Breast epithelium (tissue), 4 donors: ENCODE measurements at regions not wholly inside any gene's neighbourhood (a gene's known extent, or its start where the extent isn't known, plus 50 kb on each side); places are given as distances from the start of the nearest gene placed in this dataset.

Experiments used
- DNase-seq, 2 donors: peaks; one replicate each; pipeline ENCODE4 v3.0.0-alpha.2; 2019; ENCODE audit warnings: low spot score in 2 of 2
- H3K27ac ChIP-seq, 2 donors: fragments of 200-600 bp; sonication (generic) in 1 of 2; one replicate each; pipeline ENCODE4 v1.5.1; 2016 to 2019; ENCODE audit warnings: mild to moderate bottlenecking in 1 of 2
- H3K27me3 ChIP-seq, 2 donors: fragments of 200-600 bp; sonication (generic) in 1 of 2; one replicate each; pipeline versions ENCODE4 v1.5.1 to v1.6.0; 2017 to 2019; ENCODE audit warnings: control low read depth in 1 of 2, mild to moderate bottlenecking in 1 of 2
- H3K36me3 ChIP-seq: fragments of 200-600 bp; one replicate; pipeline ENCODE4 v1.5.1; 2019
- H3K4me1 ChIP-seq, 2 donors: fragments of 200-600 bp; sonication (generic); one replicate each; pipeline ENCODE4 v1.5.1; 2016 to 2019; ENCODE audit warnings: control low read depth in 1 of 2
- H3K4me3 ChIP-seq, 3 donors: fragments of 200-600 bp; sonication (generic); 1 replicate in 2 of 3; 2 replicates in 1 of 3; pipeline ENCODE4 v1.5.1; 2016 to 2019; ENCODE audit warnings: mild to moderate bottlenecking in 3 of 3, moderate library complexity in 2 of 3
- H3K9me3 ChIP-seq, 2 donors: fragments of 200-600 bp; sonication (generic) in 1 of 2; one replicate each; pipeline ENCODE4 v1.5.1; 2016 to 2019; ENCODE audit warnings: control low read depth in 1 of 2
- POLR2A ChIP-seq: fragments of 450-650 bp; IDR thresholded peaks from one replicate; pipeline ENCODE4 v1.6.1; 2016; ENCODE audit warnings: antibody characterized with exemption, mild to moderate bottlenecking, moderate library complexity
- POLR2AphosphoS5 ChIP-seq, 3 donors: sonication (generic); formaldehyde crosslinking; IDR thresholded peaks; one replicate each; pipeline ENCODE4 v1.6.1; 2017; ENCODE audit warnings: antibody characterized with exemption in 3 of 3
- intact Hi-C: fragments of 100-400 bp; cut with DNase I; formaldehyde crosslinking; loops from one replicate; pipeline ENCODE4 v1.15.1; 2023; ENCODE audit warnings: low total_unique reads
- TF ChIP-seq, protein P1 (sequence below), 3 donors: fragments of 450-650 bp; IDR thresholded peaks; one replicate each; pipeline ENCODE4 v1.5.1; 2016 to 2017; ENCODE audit warnings: antibody characterized with exemption in 3 of 3, mild to moderate bottlenecking in 3 of 3, moderate library complexity in 3 of 3

DNA sequence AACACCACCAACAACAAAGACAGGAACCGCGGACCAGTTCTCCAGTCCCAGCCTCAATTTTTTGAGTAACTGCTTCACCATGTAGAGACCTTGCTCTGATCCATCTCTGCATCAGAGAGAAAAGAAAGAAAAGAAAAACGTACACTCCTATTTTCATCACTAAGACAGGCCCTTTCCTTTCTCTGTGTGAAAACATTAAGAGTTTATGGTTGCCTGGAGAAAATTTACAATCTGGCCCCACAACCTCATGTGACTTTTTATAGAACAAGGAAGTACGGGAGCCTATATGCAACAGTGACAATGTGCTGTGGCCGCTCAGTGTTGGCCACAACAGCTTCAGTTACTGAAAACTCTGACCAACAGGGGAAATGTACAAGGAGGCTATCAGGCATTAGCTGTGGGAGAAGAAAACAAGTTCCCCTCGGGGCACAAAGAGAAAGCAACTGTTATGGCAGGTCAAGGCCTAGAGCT is 272.9 kb upstream of the PTGER4 start:
- no peak for TF ChIP-seq POLR2AphosphoS5 (IDR thresholded peaks at IDR 0.05)
- peak overlapping the region; percentile 1 to 53 for H3K27ac ChIP-seq
- DNase-seq, result no peak
- no peak overlapping the region for H3K4me3 ChIP-seq
- no peaks in the 10 kb centered on the region for H3K36me3 ChIP-seq
- no peaks in the 10 kb centered on the region for H3K27me3 ChIP-seq
- no peaks in the 10 kb centered on the region for H3K9me3 ChIP-seq
- peaks cover 0 to 5% of the 10 kb centered on the region in 2 donors for H3K4me1 ChIP-seq
- intact Hi-C loops, result no loop called here

DNA sequence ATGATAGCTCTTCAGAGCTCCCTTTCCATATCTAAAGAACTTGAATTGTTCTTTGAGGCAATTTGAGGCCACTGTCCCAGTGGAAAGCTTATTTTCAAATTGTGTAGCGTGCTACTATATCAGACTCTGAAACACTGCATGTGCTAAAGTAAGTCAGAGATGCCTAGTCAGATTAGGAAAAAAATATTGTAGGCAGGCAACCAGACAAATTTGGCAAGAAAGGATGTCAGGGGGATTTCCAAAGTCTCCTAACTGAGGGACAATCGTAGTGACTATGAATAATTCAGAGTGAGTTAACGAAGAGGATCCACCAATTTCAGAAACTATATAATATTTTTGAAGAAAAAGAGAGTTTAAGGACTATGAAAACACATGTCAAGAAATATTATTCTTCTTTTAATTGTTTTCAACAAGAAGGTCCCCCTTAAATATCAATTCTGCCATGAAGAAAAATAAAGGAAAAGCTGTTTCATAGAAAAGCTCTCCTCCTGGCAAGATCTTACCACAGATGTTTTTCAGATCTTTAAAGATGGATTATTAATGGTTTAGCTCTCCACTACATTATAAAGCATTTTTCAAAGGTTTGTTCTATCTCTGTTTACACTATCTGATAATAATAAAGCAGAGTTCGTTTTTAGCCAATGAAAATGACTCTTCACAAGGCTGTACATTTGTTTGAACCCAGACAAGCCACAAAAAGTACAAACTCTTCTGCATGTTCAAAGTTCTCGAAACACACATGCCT is 273.5 kb upstream of the PTGER4 start:
- Histone ChIP-seq H3K9me3 (no peaks in the 10 kb centered on the region), H3K27ac (peak overlapping the region; percentile 4 to 53), H3K4me3 (no peak overlapping the region), H3K4me1 (peaks cover 0 to 1% of the 10 kb centered on the region in 2 donors), H3K27me3 (no peaks in the 10 kb centered on the region), H3K36me3 (no peaks in the 10 kb centered on the region)
- no peak for DNase-seq
- TF ChIP-seq POLR2AphosphoS5 (IDR thresholded peaks at IDR 0.05) (no peak), POLR2A (no peak)
- TF ChIP-seq, protein P1, sequence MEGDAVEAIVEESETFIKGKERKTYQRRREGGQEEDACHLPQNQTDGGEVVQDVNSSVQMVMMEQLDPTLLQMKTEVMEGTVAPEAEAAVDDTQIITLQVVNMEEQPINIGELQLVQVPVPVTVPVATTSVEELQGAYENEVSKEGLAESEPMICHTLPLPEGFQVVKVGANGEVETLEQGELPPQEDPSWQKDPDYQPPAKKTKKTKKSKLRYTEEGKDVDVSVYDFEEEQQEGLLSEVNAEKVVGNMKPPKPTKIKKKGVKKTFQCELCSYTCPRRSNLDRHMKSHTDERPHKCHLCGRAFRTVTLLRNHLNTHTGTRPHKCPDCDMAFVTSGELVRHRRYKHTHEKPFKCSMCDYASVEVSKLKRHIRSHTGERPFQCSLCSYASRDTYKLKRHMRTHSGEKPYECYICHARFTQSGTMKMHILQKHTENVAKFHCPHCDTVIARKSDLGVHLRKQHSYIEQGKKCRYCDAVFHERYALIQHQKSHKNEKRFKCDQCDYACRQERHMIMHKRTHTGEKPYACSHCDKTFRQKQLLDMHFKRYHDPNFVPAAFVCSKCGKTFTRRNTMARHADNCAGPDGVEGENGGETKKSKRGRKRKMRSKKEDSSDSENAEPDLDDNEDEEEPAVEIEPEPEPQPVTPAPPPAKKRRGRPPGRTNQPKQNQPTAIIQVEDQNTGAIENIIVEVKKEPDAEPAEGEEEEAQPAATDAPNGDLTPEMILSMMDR (IDR thresholded peaks at IDR 0.05), result no peak
- intact Hi-C loops, result no loop called here

DNA sequence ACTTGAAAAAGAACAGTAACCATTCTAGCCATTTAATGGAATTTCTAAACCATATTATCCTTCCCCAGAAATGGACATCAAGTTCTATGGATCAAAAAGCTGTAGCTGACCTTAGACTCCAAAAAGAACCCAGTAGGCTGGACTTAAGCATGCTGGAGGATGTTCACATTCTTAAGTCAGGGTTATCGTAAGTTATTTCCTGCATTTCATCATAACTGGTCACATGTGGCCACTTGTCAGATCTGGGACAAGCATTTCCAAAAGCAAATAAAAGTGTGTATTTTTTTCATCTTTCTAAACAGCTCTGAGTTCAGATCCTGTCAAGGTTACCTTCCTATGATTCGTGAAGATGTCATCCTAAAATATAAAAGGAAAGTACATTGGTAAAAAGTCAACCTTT is 274.5 kb upstream of the PTGER4 start:
- no peak overlapping the region for H3K4me3 ChIP-seq
- H3K9me3 ChIP-seq, result no peaks in the 10 kb centered on the region
- no peak for DNase-seq
- no peaks in the 10 kb centered on the region for H3K4me1 ChIP-seq
- intact Hi-C loops, result no loop called here
- H3K36me3 ChIP-seq, result no peaks in the 10 kb centered on the region
- peak overlapping the region in 1 of 2 donors; percentile 21 for H3K27ac ChIP-seq
- no peaks in the 10 kb centered on the region for H3K27me3 ChIP-seq
- TF ChIP-seq, protein P1 (IDR thresholded peaks at IDR 0.05), result no peak
- TF ChIP-seq POLR2AphosphoS5 (IDR thresholded peaks at IDR 0.05) (no peak), POLR2A (no peak)

DNA sequence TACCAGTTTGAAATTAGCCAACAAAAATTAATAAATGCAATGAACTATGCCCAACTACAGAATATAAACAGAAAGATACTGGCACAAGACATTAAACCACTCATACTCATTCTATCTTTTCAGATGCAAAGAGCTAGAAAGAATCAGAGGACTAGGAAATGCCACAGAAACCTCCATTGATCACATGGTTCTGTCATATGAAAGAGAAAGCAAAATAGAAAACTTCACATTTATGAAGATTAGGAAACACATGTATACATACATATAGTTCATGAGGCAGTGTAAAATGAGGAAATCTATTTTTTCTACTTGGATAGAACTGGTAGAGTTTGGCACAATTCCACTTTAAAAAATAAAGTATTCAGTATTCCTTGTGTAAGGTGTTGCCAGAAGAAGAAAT is 275.1 kb upstream of the PTGER4 start:
- no peak for DNase-seq
- TF ChIP-seq POLR2AphosphoS5 (IDR thresholded peaks at IDR 0.05) (no peak), POLR2A (no peak)
- TF ChIP-seq, protein P1 (IDR thresholded peaks at IDR 0.05), result no peak
- Histone ChIP-seq H3K4me1 (no peaks in the 10 kb centered on the region), H3K27me3 (no peaks in the 10 kb centered on the region), H3K27ac (no peak overlapping the region), H3K4me3 (no peak overlapping the region), H3K9me3 (no peaks in the 10 kb centered on the region), H3K36me3 (no peaks in the 10 kb centered on the region)
- intact Hi-C loops, result loop anchor here (5.0 kb wide), 1 partner anchor 258 kb away; no protein-coding TSS in a partner anchor

DNA sequence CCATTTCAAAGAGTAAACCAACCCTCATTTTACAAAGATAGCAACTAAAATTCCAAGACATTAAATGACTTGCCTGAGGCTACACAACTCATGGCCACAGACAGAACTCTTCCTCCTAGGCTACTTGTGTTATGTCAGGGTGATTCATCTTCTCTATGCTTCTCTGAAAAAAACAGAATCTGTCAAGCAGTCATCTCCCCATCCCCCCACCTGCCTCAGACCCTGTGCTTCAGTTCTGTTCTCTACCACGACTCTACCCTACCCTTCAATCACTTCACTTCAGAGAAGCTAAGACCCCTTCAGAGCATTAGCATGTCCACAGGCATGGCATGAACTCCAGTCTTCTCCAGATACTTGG is 277.7 kb upstream of the PTGER4 start:
- H3K4me1 ChIP-seq, result no peaks in the 10 kb centered on the region
- no peaks in the 10 kb centered on the region for H3K9me3 ChIP-seq
- intact Hi-C loops, result loop anchor here (5.0 kb wide), 1 partner anchor 260 kb away; no protein-coding TSS in a partner anchor
- no peaks in the 10 kb centered on the region for H3K27me3 ChIP-seq
- DNase-seq, result no peak
- TF ChIP-seq, protein P1 (IDR thresholded peaks at IDR 0.05), result no peak
- TF ChIP-seq POLR2AphosphoS5 (IDR thresholded peaks at IDR 0.05), result no peak
- no peak for TF ChIP-seq POLR2A
- H3K4me3 ChIP-seq, result no peak overlapping the region
- H3K27ac ChIP-seq, result no peak overlapping the region
- H3K36me3 ChIP-seq, result no peaks in the 10 kb centered on the region
